H1 (cell line): ENCODE measurements at regions not wholly inside any gene's neighbourhood (a gene's known extent, or its start where the extent isn't known, plus 50 kb on each side); places are given as distances from the start of the nearest gene placed in this dataset.

Experiments
- CTCF ChIA-PET: fragments of 300-600 bp; sonication (Branson Sonifier 250); formaldehyde crosslinking; loops from one replicate; lab custom pipeline; 2021; ENCODE audit not compliant: partially characterized antibody; lab: Charles Lee
- POLR2A ChIA-PET: fragments of 300-600 bp; sonication (Branson Sonifier 250); formaldehyde crosslinking; loops from one replicate; lab custom pipeline; 2021; ENCODE audit warnings: inconsistent platforms; ENCODE audit not compliant: partially characterized antibody; lab: Charles Lee
- DNase-seq, 2 experiments: peaks; one replicate each; pipeline versions ENCODE4 v3.0.0 to v3.0.0-alpha.2; 2010 to 2022; ENCODE audit warnings: low spot score in 2 of 2, low read depth in 1 of 2, mixed read lengths in 1 of 2
- FAIRE-seq: peaks from 2 replicates; lab custom pipeline; 2011; peaks lifted over from hg19 to GRCh38; lab: Jason Lieb, UNC
- H2AFZ ChIP-seq: 2 replicates; pipeline ENCODE4 v1.8.1; 2012; ENCODE audit warnings: low read length, inconsistent platforms
- H2AK5ac ChIP-seq: 2 replicates; pipeline ENCODE4 v1.6.1; 2013; ENCODE audit warnings: low read depth, low read length
- H2BK120ac ChIP-seq: replicated peaks from 2 replicates; pipeline ENCODE3; 2013; ENCODE audit warnings: low read depth, low read length, inconsistent platforms
- H2BK12ac ChIP-seq: 2 replicates; pipeline ENCODE4 v1.6.1; 2013; ENCODE audit warnings: low read depth, low read length
- H2BK15ac ChIP-seq: 2 replicates; pipeline ENCODE4 v1.6.1; 2013; ENCODE audit warnings: low read length
- H2BK20ac ChIP-seq: 2 replicates; pipeline ENCODE4 v1.6.1; 2013; ENCODE audit warnings: low read length
- H2BK5ac ChIP-seq: 2 replicates; pipeline ENCODE4 v1.6.1; 2013; ENCODE audit warnings: low read depth, low read length
- H3K14ac ChIP-seq: 2 replicates; pipeline ENCODE4 v1.6.1; 2013; ENCODE audit warnings: inconsistent platforms; ENCODE audit not compliant: insufficient read length
- H3K18ac ChIP-seq: 2 replicates; pipeline ENCODE4 v1.6.1; 2013; ENCODE audit warnings: low read length; ENCODE audit errors: extremely low read depth
- H3K23ac ChIP-seq: 2 replicates; pipeline ENCODE4 v1.6.1; 2013; ENCODE audit warnings: inconsistent platforms; ENCODE audit not compliant: insufficient read length
- H3K23me2 ChIP-seq: 2 replicates; pipeline ENCODE4 v1.6.1; 2013; ENCODE audit warnings: low read depth, low read length
- H3K27ac ChIP-seq: 2 replicates; pipeline ENCODE4 v1.6.1; 2011; ENCODE audit warnings: low read depth, low read length, inconsistent platforms
- H3K27me3 ChIP-seq, 4 experiments: replicated peaks in 1 of 4; 1 replicate in 1 of 4; 2 replicates in 3 of 4; pipeline versions ENCODE4 v1.6.1 to v1.8.1; 2011 to 2013; ENCODE audit warnings: low read length in 3 of 4, mild to moderate bottlenecking in 3 of 4, inconsistent platforms in 2 of 4, mixed read lengths in 2 of 4, moderate library complexity in 1 of 4; ENCODE audit not compliant: control insufficient read depth in 3 of 4, insufficient read depth in 3 of 4; ENCODE audit errors: extremely low read depth in 1 of 4
- H3K36me3 ChIP-seq, 4 experiments: 2 replicates each; pipeline versions ENCODE4 v1.6.1 to v1.8.1; 2011 to 2013; ENCODE audit warnings: mild to moderate bottlenecking in 4 of 4, low read length in 3 of 4, moderate library complexity in 2 of 4, control low read depth in 1 of 4, inconsistent platforms in 1 of 4; ENCODE audit not compliant: insufficient read depth in 4 of 4, control insufficient read depth in 2 of 4
- H3K4ac ChIP-seq: replicated peaks from 2 replicates; pipeline ENCODE3; 2013; ENCODE audit warnings: low read length, low read depth, mixed read lengths, inconsistent platforms; ENCODE audit not compliant: insufficient read length
- H3K4me1 ChIP-seq, 4 experiments: replicated peaks in 1 of 4; 1 replicate in 1 of 4; 2 replicates in 3 of 4; pipeline versions ENCODE4 v1.6.1 to v1.8.1; 2011 to 2013; ENCODE audit warnings: low read length in 3 of 4, inconsistent platforms in 2 of 4, mixed read lengths in 1 of 4; ENCODE audit not compliant: insufficient read depth in 4 of 4, control insufficient read depth in 3 of 4
- H3K4me2 ChIP-seq, 2 experiments: 2 replicates each; pipeline versions ENCODE4 v1.6.1 to v1.8.1; 2011 to 2013; ENCODE audit warnings: low read depth in 2 of 2, low read length in 2 of 2, control low read depth in 1 of 2, inconsistent platforms in 1 of 2, mild to moderate bottlenecking in 1 of 2; ENCODE audit not compliant: insufficient read depth in 1 of 2
- H3K4me3 ChIP-seq, 4 experiments: fragments of 200-600, 300-600 bp in 1 of 4; sonication (generic), shearing (Covaris generic), sonication (Bioruptor Twin) in 1 of 4; 2 replicates each; pipeline versions ENCODE4 v1.5.1 to v1.8.1; 2011 to 2016; ENCODE audit warnings: low read length in 4 of 4, low read depth in 3 of 4, control low read depth in 2 of 4, inconsistent platforms in 2 of 4, mild to moderate bottlenecking in 2 of 4, mixed read lengths in 1 of 4, moderate library complexity in 1 of 4; ENCODE audit not compliant: insufficient read depth in 2 of 4; ENCODE audit errors: extremely low read depth in 1 of 4
- H3K56ac ChIP-seq: replicated peaks from 2 replicates; pipeline ENCODE3; 2013; ENCODE audit warnings: low read depth, mild to moderate bottlenecking, mixed read lengths, low read length, inconsistent platforms; ENCODE audit not compliant: insufficient read length
- H3K79me1 ChIP-seq: 2 replicates; pipeline ENCODE4 v1.6.1; 2013; ENCODE audit warnings: low read depth, low read length, control low read depth
- H3K79me2 ChIP-seq, 2 experiments: 2 replicates each; pipeline versions ENCODE4 v1.6.1 to v1.8.1; 2012 to 2013; ENCODE audit warnings: low read length in 2 of 2, mild to moderate bottlenecking in 2 of 2, inconsistent platforms in 1 of 2; ENCODE audit not compliant: insufficient read depth in 2 of 2, control insufficient read depth in 1 of 2
- H3K9ac ChIP-seq, 4 experiments: replicated peaks in 1 of 4; 1 replicate in 1 of 4; 2 replicates in 3 of 4; pipeline versions ENCODE4 v1.6.1 to v1.8.1; 2011 to 2013; ENCODE audit warnings: low read depth in 3 of 4, low read length in 3 of 4, control low read depth in 2 of 4, mild to moderate bottlenecking in 2 of 4, moderate library complexity in 2 of 4, inconsistent platforms in 1 of 4; ENCODE audit errors: extremely low read depth in 1 of 4
- H3K9me3 ChIP-seq, 2 experiments: 2 replicates each; pipeline versions ENCODE4 v1.6.1 to v1.8.1; 2012 to 2013; ENCODE audit warnings: mild to moderate bottlenecking in 2 of 2, moderate library complexity in 2 of 2, control low read depth in 1 of 2, inconsistent platforms in 1 of 2, low read depth in 1 of 2, low read length in 1 of 2, mixed read lengths in 1 of 2; ENCODE audit not compliant: insufficient read depth in 2 of 2
- H4K20me1 ChIP-seq, 2 experiments: replicated peaks in 1 of 2; 2 replicates each; pipeline versions ENCODE3 to v1.8.1; 2011 to 2013; ENCODE audit warnings: inconsistent platforms in 2 of 2, low read length in 2 of 2, mild to moderate bottlenecking in 1 of 2; ENCODE audit not compliant: insufficient read depth in 2 of 2, control insufficient read depth in 1 of 2
- H4K5ac ChIP-seq: 2 replicates; pipeline ENCODE4 v1.6.1; 2013; ENCODE audit warnings: low read length, low read depth, mixed read lengths, inconsistent platforms; ENCODE audit not compliant: insufficient read length
- H4K8ac ChIP-seq: 2 replicates; pipeline ENCODE4 v1.8.0; 2013; ENCODE audit warnings: mild to moderate bottlenecking, moderate library complexity, low read length, inconsistent platforms; ENCODE audit not compliant: insufficient read depth; ENCODE audit errors: extremely low read depth
- H4K91ac ChIP-seq: replicated peaks from 2 replicates; pipeline ENCODE3; 2013; ENCODE audit warnings: low read length, mixed read lengths, inconsistent platforms; ENCODE audit not compliant: insufficient read length
- BCL11A ChIP-seq, 2 experiments: IDR thresholded peaks; one replicate each; pipeline ENCODE4 v1.6.1; 2011; ENCODE audit warnings: low read depth in 2 of 2, low read length in 2 of 2, mild to moderate bottlenecking in 2 of 2
- EGR1 ChIP-seq: IDR thresholded peaks from 2 replicates; pipeline ENCODE4 v1.6.1; 2011; ENCODE audit warnings: low read depth, low read length, borderline replicate concordance
- EP300 ChIP-seq, 2 experiments: IDR thresholded peaks; 1 replicate in 1 of 2; 2 replicates in 1 of 2; pipeline ENCODE4 v1.6.1; 2011 to 2012; ENCODE audit warnings: low read depth in 2 of 2, low read length in 2 of 2, mild to moderate bottlenecking in 2 of 2, borderline replicate concordance in 1 of 2, inconsistent platforms in 1 of 2, moderate library complexity in 1 of 2
- GABPA ChIP-seq: IDR thresholded peaks from 2 replicates; pipeline ENCODE4 v1.6.1; 2011; ENCODE audit warnings: mild to moderate bottlenecking, low read length, moderate library complexity, borderline replicate concordance; ENCODE audit not compliant: insufficient read depth
- HDAC2 ChIP-seq, 2 experiments: fragments of 300-600 bp in 1 of 2; sonication (generic) in 1 of 2; IDR thresholded peaks; 2 replicates each; pipeline ENCODE4 v1.6.1; 2011 to 2012; ENCODE audit warnings: low read depth in 2 of 2, low read length in 2 of 2, mild to moderate bottlenecking in 2 of 2, moderate library complexity in 2 of 2, borderline replicate concordance in 1 of 2, inconsistent platforms in 1 of 2
- JUN ChIP-seq: IDR thresholded peaks from 2 replicates; pipeline ENCODE4 v1.6.1; 2011; ENCODE audit warnings: low read depth, mild to moderate bottlenecking, improper control_type of control experiment, low read length
- PHF8 ChIP-seq: fragments of 200-600 bp; sonication (generic); conservative IDR thresholded peaks from 2 replicates; pipeline ENCODE4 v1.7.1; 2012; ENCODE audit warnings: low read depth, mild to moderate bottlenecking, inconsistent platforms, low read length, moderate library complexity
- POLR2A ChIP-seq, 2 experiments: IDR thresholded peaks; 1 replicate in 1 of 2; 2 replicates in 1 of 2; pipeline ENCODE4 v1.6.1; 2011; ENCODE audit warnings: low read depth in 2 of 2, low read length in 2 of 2, mild to moderate bottlenecking in 2 of 2; ENCODE audit errors: control extremely low read depth in 1 of 2
- RAD21 ChIP-seq, 2 experiments: IDR thresholded peaks in 1 of 2; conservative IDR thresholded peaks in 1 of 2; 2 replicates each; pipeline ENCODE4 v1.6.1; 2011; ENCODE audit warnings: low read depth in 2 of 2, low read length in 2 of 2, improper control_type of control experiment in 1 of 2, inconsistent platforms in 1 of 2, mild to moderate bottlenecking in 1 of 2, moderate library complexity in 1 of 2
- RBBP5 ChIP-seq: IDR thresholded peaks from 2 replicates; pipeline ENCODE4 v1.7.1; 2012; ENCODE audit warnings: low read depth, mild to moderate bottlenecking, inconsistent platforms, low read length, moderate library complexity, borderline replicate concordance
- SIX5 ChIP-seq: IDR thresholded peaks from 2 replicates; pipeline ENCODE4 v1.6.1; 2011; ENCODE audit warnings: mild to moderate bottlenecking, low read depth, low read length
- SP2 ChIP-seq: IDR thresholded peaks from 2 replicates; pipeline ENCODE4 v1.6.1; 2012; ENCODE audit warnings: mild to moderate bottlenecking, low read length, inconsistent platforms
- TCF12 ChIP-seq: IDR thresholded peaks from 2 replicates; pipeline ENCODE4 v1.6.1; 2011; ENCODE audit warnings: low read depth, mild to moderate bottlenecking, low read length
- YY1 ChIP-seq: IDR thresholded peaks from 2 replicates; pipeline ENCODE4 v1.6.1; 2011; ENCODE audit warnings: low read depth, mild to moderate bottlenecking, low read length

DNA sequence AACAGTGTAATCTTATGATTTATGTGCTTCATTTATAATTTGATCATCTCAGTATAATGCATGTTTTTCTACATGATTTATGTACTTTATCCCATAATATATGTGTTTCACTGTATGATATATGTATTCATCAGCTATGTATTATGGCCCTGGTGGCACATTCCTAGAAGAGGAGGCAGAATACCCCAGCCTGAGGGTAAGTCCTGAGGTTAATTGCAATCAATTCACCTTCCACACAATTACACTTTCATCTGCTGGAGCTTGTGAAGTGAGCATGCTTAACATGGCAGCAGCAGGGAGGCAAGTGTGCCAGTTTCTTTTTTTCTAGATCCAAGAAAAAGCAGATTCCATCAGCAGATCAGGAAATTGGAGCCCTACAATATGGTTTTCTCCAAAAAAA, 81.2 kb downstream of the CXXC4 start (continued):
- TF ChIP-seq BCL11A (IDR thresholded peaks at IDR 0.05; ENCODE audit: low read depth in 2 of 2, low read length in 2 of 2) (no peak), EGR1 (no peak)
- TF ChIP-seq, all 59 proteins: peak for 0

- Histone ChIP-seq H2AK5ac (no peak overlapping the region), H3K79me2 (no peaks in the 10 kb centered on the region), H2BK120ac (no peak overlapping the region), H3K27ac (no peak overlapping the region), H3K4me1 (peaks cover 0 to 7% (median 1%) of the 10 kb centered on the region in 4 experiments; a peak in 2 of 7 replicates), H2BK12ac (no peak overlapping the region), H4K5ac (no peak overlapping the region), H2AFZ (no peak overlapping the region), H4K8ac (no peak overlapping the region), H3K56ac (no peak overlapping the region), H3K4me2 (no peak overlapping the region), H3K23ac (no peak overlapping the region), H3K36me3 (no peaks in the 10 kb centered on the region), H3K27me3 (no peaks in the 10 kb centered on the region), H3K9me3 (no peaks in the 10 kb centered on the region), H3K4me3 (no peak overlapping the region), H3K23me2 (no peaks in the 10 kb centered on the region), H4K20me1 (no peaks in the 10 kb centered on the region), H2BK20ac (no peak overlapping the region), H3K18ac (no peak overlapping the region), H3K14ac (no peak overlapping the region), H2BK5ac (no peak overlapping the region), H2BK15ac (no peak overlapping the region), H3K9ac (no peak overlapping the region), H4K91ac (no peak overlapping the region), H3K4ac (no peak overlapping the region), H3K79me1 (no peaks in the 10 kb centered on the region)
- DNase-seq (no peak), FAIRE-seq (no peak)
- ChIA-PET CTCF (interaction anchor here (1.5 kb wide), 1 partner anchor 10 kb away, joined by 5 read pairs; no protein-coding TSS in a partner anchor), POLR2A (no interaction called here)
- TF ChIP-seq GABPA (no peak), EP300 (IDR thresholded peaks at IDR 0.05; ENCODE audit: borderline replicate concordance in 1 of 2, low read depth in 2 of 2, low read length in 2 of 2) (no peak), BCL11A (IDR thresholded peaks at IDR 0.05; ENCODE audit: low read depth in 2 of 2, low read length in 2 of 2) (no peak), YY1 (no peak), RBBP5 (no peak), HDAC2 (IDR thresholded peaks at IDR 0.05; ENCODE audit: borderline replicate concordance in 1 of 2, low read depth in 2 of 2, low read length in 2 of 2) (no peak), SP2 (no peak), POLR2A (IDR thresholded peaks at IDR 0.05; ENCODE audit: control extremely low read depth in 1 of 2, low read depth in 2 of 2, low read length in 2 of 2) (no peak), JUN (no peak), PHF8 (no peak), RAD21 (IDR thresholded peaks at IDR 0.05 in 1 of 2, conservative IDR thresholded peaks at IDR 0.05 in 1 of 2; ENCODE audit: low read depth in 2 of 2, low read length in 2 of 2) (no peak), TCF12 (no peak), SIX5 (no peak)
Measured at GRCh38 chr4:104412344-104412743, 82.3 kb downstream of the CXXC4 start.
